ENCODE measurements at regions not wholly inside any gene's neighbourhood (a gene's known extent, or its start where the extent isn't known, plus 50 kb on each side); places are given as distances from the start of the nearest gene placed in this dataset.
"Not testable (repeated sequence)": the region's sequence is repeated elsewhere in the genome, so short reads cannot be mapped to it uniquely, and the experiment has no call there.

GRCh38 chr16:9665851-9666271, 516.4 kb downstream of the GRIN2A start:
- Histone ChIP-seq H3K4me1 (ENCODE audit: control insufficient read depth, insufficient read depth, low read length) (no peaks in the 10 kb centered on the region), H3K27ac (ENCODE audit: low read length) (no peak overlapping the region), H3K36me3 (ENCODE audit: control insufficient read depth, insufficient read depth, low read length) (peaks cover 5% of the 10 kb centered on the region; the same call in 1 of the 2 replicates), H3K27me3 (ENCODE audit: control insufficient read depth, insufficient read depth, low read length) (no peaks in the 10 kb centered on the region), H3K9me3 (ENCODE audit: control insufficient read depth, insufficient read depth, low read length) (no peaks in the 10 kb centered on the region), H3K4me3 (ENCODE audit: low read length) (no peak overlapping the region; the same call in 1 of the 2 replicates)
- no CpG with 5 or more reads among the region's 5 CpGs for WGBS (ENCODE audit: insufficient coverage, insufficient read length)
- DNase-seq (ENCODE audit: low read depth, low spot score) = no peak

DNA sequence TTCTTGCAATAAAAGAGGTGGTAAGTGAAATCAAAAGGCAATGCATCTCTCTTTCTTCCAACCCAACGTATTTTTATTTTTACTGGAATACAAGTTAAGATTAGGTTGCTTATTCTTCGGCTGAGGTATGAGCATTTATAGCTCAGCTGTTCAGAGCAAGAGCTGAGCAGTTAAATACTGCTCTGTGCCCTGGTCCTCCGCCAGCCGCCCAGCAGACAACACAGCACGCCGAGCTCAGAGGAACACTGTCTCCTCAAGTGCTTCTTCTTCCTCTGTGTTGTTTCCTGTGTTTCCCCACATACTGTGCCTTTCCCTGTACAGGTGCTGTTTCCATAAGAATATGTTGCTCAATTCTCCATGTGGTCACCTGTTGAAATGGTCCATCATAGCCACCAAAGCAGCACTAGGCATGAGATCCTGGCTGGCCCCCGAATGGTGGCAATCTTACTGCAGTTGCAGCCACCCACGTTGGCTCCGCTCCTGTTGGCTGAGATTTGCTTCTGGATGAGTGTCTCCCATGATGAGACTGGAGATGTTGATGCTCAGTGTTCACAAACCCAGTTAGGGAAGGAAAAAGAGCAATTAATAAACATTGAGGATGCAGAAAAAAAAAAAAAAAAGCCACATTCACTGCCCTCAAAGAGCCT, 515.3 kb downstream of the GRIN2A start:
- Histone ChIP-seq H3K36me3 (ENCODE audit: control insufficient read depth, insufficient read depth, low read length) (peaks cover 5% of the 10 kb centered on the region; the same call in 1 of the 2 replicates), H3K4me1 (ENCODE audit: control insufficient read depth, insufficient read depth, low read length) (no peaks in the 10 kb centered on the region), H3K27me3 (ENCODE audit: control insufficient read depth, insufficient read depth, low read length) (no peaks in the 10 kb centered on the region), H3K27ac (ENCODE audit: low read length) (no peak overlapping the region), H3K9me3 (ENCODE audit: control insufficient read depth, insufficient read depth, low read length) (no peaks in the 10 kb centered on the region), H3K4me3 (ENCODE audit: low read length) (no peak overlapping the region)
- WGBS (ENCODE audit: insufficient coverage, insufficient read length) = no CpG with 5 or more reads among the region's 9 CpGs
- DNase-seq (ENCODE audit: low read depth, low spot score) = no peak

- no peaks in the 10 kb centered on the region for H3K9me3 ChIP-seq (ENCODE audit: control insufficient read depth, insufficient read depth, low read length)
- no peak for DNase-seq (ENCODE audit: low read depth, low spot score)
- no peak overlapping the region for H3K4me3 ChIP-seq (ENCODE audit: low read length)
- H3K27ac ChIP-seq (ENCODE audit: low read length) = no peak overlapping the region
- H3K27me3 ChIP-seq (ENCODE audit: control insufficient read depth, insufficient read depth, low read length) = no peaks in the 10 kb centered on the region
- H3K4me1 ChIP-seq (ENCODE audit: control insufficient read depth, insufficient read depth, low read length) = no peaks in the 10 kb centered on the region; the same call in 1 of the 2 replicates
- H3K36me3 ChIP-seq (ENCODE audit: control insufficient read depth, insufficient read depth, low read length) = peaks cover 5% of the 10 kb centered on the region; the same call in 1 of the 2 replicates
- WGBS (ENCODE audit: insufficient coverage, insufficient read length) = no CpG with 5 or more reads among the region's 5 CpGs
These were observed 512.2 kb downstream of the GRIN2A start for GRCh38 chr16:9670033-9670432.

DNA sequence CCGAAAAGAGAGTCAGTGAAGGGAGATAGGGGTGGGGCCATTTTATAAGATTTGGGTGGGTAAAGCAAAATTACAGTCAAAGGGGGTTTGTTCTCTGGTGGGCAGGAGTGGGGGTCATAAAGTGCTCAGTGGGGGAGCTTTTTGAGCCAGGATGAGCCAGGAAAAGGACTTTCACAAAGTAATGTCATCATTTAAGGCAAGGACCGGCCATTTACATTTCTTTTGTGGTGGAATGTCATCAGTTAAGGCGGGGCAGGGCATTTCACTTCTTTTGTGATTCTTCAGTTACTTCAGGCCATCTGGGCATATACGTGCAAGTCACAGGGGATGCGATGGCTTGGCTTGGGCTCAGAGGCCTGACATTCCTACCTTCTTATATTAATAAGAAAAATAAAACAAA, 511.6 kb downstream of the GRIN2A start:
- WGBS (ENCODE audit: insufficient coverage, insufficient read length) = no CpG with 5 or more reads among the region's 5 CpGs
- H3K4me3 ChIP-seq (ENCODE audit: low read length); H3K4me1 ChIP-seq (ENCODE audit: control insufficient read depth, insufficient read depth, low read length); H3K36me3 ChIP-seq (ENCODE audit: control insufficient read depth, insufficient read depth, low read length); DNase-seq (ENCODE audit: low read depth, low spot score); H3K27ac ChIP-seq (ENCODE audit: low read length); H3K27me3 ChIP-seq (ENCODE audit: control insufficient read depth, insufficient read depth, low read length); H3K9me3 ChIP-seq (ENCODE audit: control insufficient read depth, insufficient read depth, low read length): not testable (repeated sequence)

DNA sequence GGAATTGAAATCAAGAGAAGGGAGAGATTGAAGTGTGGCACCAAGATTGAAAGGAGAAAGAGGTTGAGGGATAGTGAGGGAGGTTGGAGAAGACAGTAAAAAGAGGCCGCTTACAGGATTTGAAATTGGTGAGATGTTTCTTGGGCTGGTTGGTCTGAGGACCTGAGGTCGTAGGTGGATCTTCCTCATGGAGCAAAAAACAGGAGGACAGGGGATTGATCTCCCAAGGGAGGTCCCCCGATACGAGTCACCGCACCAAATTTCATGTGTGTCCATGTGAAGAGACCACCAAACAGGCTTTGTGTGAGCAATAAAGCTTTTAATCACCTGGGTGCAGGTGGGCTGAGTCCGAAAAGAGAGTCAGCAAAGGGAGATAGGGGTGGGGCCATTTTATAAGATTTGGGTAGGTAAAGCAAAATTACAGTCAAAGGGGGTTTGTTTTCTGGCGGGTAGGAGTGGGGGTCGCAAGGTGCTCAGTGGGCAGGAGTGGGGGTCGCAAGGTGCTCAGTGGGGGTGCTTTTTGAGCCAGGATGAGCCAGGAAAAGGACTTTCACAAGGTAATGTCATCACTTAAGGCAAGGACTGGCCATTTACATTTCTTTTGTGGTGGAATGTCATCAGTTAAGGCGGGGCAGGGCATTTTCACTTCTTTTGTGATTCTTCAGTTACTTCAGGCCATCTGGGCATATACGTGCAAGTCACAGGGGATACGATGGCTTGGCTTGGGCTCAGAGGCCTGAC, 505.5 kb downstream of the GRIN2A start:
- no CpG with 5 or more reads among the region's 12 CpGs for WGBS (ENCODE audit: insufficient coverage, insufficient read length)
- not testable (repeated sequence) for H3K27ac ChIP-seq (ENCODE audit: low read length)

DNA sequence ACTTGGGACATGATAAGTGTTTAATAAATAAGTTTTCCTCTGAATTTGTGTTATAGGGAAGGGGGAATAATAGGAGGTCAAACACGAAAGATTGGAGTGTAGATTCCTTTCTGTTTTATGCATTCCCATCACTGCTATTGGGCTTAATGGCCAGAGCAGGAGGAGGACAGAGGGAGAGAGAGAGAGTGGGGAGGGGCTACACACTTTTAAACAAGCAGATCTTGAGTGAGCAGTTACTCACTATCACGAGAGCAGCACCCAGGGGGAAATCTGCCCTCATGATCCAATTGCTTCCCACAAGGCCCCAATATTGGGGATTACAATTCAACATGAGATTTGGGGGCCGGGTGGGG, 505.0 kb downstream of the GRIN2A start:
- Histone ChIP-seq H3K9me3 (ENCODE audit: control insufficient read depth, insufficient read depth, low read length) (no peaks in the 10 kb centered on the region), H3K4me3 (ENCODE audit: low read length) (no peak overlapping the region), H3K4me1 (ENCODE audit: control insufficient read depth, insufficient read depth, low read length) (peaks cover 1% of the 10 kb centered on the region), H3K27me3 (ENCODE audit: control insufficient read depth, insufficient read depth, low read length) (no peaks in the 10 kb centered on the region), H3K36me3 (ENCODE audit: control insufficient read depth, insufficient read depth, low read length) (no peaks in the 10 kb centered on the region), H3K27ac (ENCODE audit: low read length) (no peak overlapping the region)
- no peak for DNase-seq (ENCODE audit: low read depth, low spot score)
- WGBS (ENCODE audit: insufficient coverage, insufficient read length) = no CpG with 5 or more reads among the region's 3 CpGs

More for the DNA sequence above, 505.5 kb downstream of the GRIN2A start:
- H3K27me3 ChIP-seq (ENCODE audit: control insufficient read depth, insufficient read depth, low read length); DNase-seq (ENCODE audit: low read depth, low spot score); H3K9me3 ChIP-seq (ENCODE audit: control insufficient read depth, insufficient read depth, low read length); H3K4me3 ChIP-seq (ENCODE audit: low read length); H3K4me1 ChIP-seq (ENCODE audit: control insufficient read depth, insufficient read depth, low read length); H3K36me3 ChIP-seq (ENCODE audit: control insufficient read depth, insufficient read depth, low read length): not testable (repeated sequence)

- Histone ChIP-seq H3K27ac (ENCODE audit: low read length) (no peak overlapping the region), H3K27me3 (ENCODE audit: control insufficient read depth, insufficient read depth, low read length) (no peaks in the 10 kb centered on the region), H3K4me1 (ENCODE audit: control insufficient read depth, insufficient read depth, low read length) (peaks cover 1% of the 10 kb centered on the region), H3K4me3 (ENCODE audit: low read length) (no peak overlapping the region), H3K9me3 (ENCODE audit: control insufficient read depth, insufficient read depth, low read length) (no peaks in the 10 kb centered on the region), H3K36me3 (ENCODE audit: control insufficient read depth, insufficient read depth, low read length) (no peaks in the 10 kb centered on the region)
- DNase-seq (ENCODE audit: low read depth, low spot score) = no peak
- no CpG with 5 or more reads among the region's 11 CpGs for WGBS (ENCODE audit: insufficient coverage, insufficient read length)
These were observed 502.9 kb downstream of the GRIN2A start for GRCh38 chr16:9679213-9679767.

DNA sequence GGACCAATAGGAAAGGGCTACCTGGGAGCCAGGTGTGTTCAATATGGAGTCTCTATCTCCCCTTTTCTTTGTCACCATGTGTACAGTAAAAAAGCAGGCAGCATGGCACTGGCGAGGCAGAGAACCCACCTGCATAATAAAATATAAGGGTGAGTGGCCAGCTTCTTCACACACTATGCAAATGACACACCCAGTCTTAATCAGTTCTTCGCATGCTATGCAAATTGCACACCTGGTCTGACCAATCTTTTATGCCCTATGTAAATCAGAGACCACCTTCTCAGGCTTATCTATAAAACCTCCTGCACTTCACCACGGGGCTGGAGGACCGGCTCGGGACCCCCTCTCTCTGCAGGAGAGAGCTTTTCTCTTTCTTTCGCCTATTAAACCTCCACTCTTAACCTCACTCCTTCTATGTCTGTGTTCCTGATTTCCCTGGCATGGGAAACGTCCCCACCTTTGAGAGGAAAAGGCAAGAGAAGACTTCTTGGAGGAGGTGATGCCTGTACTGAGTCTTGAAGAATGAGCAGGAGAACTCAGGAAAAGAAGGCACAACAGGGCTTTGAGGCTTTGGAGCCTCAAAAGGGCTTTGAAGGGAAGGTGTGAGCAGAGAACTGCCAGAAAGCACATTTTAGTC, 502.1 kb downstream of the GRIN2A start:
- peaks cover 1% of the 10 kb centered on the region; the same call in 1 of the 2 replicates for H3K4me1 ChIP-seq (ENCODE audit: control insufficient read depth, insufficient read depth, low read length)
- H3K9me3 ChIP-seq (ENCODE audit: control insufficient read depth, insufficient read depth, low read length) = no peaks in the 10 kb centered on the region
- no peak overlapping the region for H3K27ac ChIP-seq (ENCODE audit: low read length)
- DNase-seq (ENCODE audit: low read depth, low spot score) = no peak
- no peaks in the 10 kb centered on the region for H3K27me3 ChIP-seq (ENCODE audit: control insufficient read depth, insufficient read depth, low read length)
- WGBS (ENCODE audit: insufficient coverage, insufficient read length) = no CpG with 5 or more reads among the region's 7 CpGs
- no peaks in the 10 kb centered on the region for H3K36me3 ChIP-seq (ENCODE audit: control insufficient read depth, insufficient read depth, low read length)
- H3K4me3 ChIP-seq (ENCODE audit: low read length) = no peak overlapping the region; the same call in 1 of the 2 replicates

- no peaks in the 10 kb centered on the region for H3K9me3 ChIP-seq (ENCODE audit: control insufficient read depth, insufficient read depth, low read length)
- H3K27me3 ChIP-seq (ENCODE audit: control insufficient read depth, insufficient read depth, low read length) = no peaks in the 10 kb centered on the region
- H3K36me3 ChIP-seq (ENCODE audit: control insufficient read depth, insufficient read depth, low read length) = no peaks in the 10 kb centered on the region
- WGBS (ENCODE audit: insufficient coverage, insufficient read length) = no CpG with 5 or more reads among the region's 2 CpGs
- H3K27ac ChIP-seq (ENCODE audit: low read length) = no peak overlapping the region
- no peak for DNase-seq (ENCODE audit: low read depth, low spot score)
- H3K4me1 ChIP-seq (ENCODE audit: control insufficient read depth, insufficient read depth, low read length) = peaks cover 1% of the 10 kb centered on the region; the same call in 1 of the 2 replicates
- H3K4me3 ChIP-seq (ENCODE audit: low read length) = no peak overlapping the region; the same call in 1 of the 2 replicates
These were observed 501.3 kb downstream of the GRIN2A start for GRCh38 chr16:9680968-9681367.

GRCh38 chr16:9681508-9681907, 500.7 kb downstream of the GRIN2A start:
- DNase-seq (ENCODE audit: low read depth, low spot score) = no peak
- H3K4me3 ChIP-seq (ENCODE audit: low read length) = no peak overlapping the region
- no peaks in the 10 kb centered on the region for H3K9me3 ChIP-seq (ENCODE audit: control insufficient read depth, insufficient read depth, low read length)
- peaks cover 1% of the 10 kb centered on the region; the same call in 1 of the 2 replicates for H3K4me1 ChIP-seq (ENCODE audit: control insufficient read depth, insufficient read depth, low read length)
- peak overlapping the region; percentile 9 for H3K27ac ChIP-seq (ENCODE audit: low read length)
- H3K36me3 ChIP-seq (ENCODE audit: control insufficient read depth, insufficient read depth, low read length) = no peaks in the 10 kb centered on the region
- no CpG with 5 or more reads among the region's 9 CpGs for WGBS (ENCODE audit: insufficient coverage, insufficient read length)
- H3K27me3 ChIP-seq (ENCODE audit: control insufficient read depth, insufficient read depth, low read length) = no peaks in the 10 kb centered on the region
